H1 (cell line): ENCODE measurements at regions not wholly inside any gene's neighbourhood (a gene's known extent, or its start where the extent isn't known, plus 50 kb on each side); places are given as distances from the start of the nearest gene placed in this dataset.

Source experiments
- CTCF ChIA-PET: fragments of 300-600 bp; sonication (Branson Sonifier 250); formaldehyde crosslinking; loops from one replicate; lab custom pipeline; 2021; ENCODE audit not compliant: partially characterized antibody; lab: Charles Lee
- POLR2A ChIA-PET: fragments of 300-600 bp; sonication (Branson Sonifier 250); formaldehyde crosslinking; loops from one replicate; lab custom pipeline; 2021; ENCODE audit warnings: inconsistent platforms; ENCODE audit not compliant: partially characterized antibody; lab: Charles Lee
- DNase-seq, 2 experiments: peaks; one replicate each; pipeline versions ENCODE4 v3.0.0 to v3.0.0-alpha.2; 2010 to 2022; ENCODE audit warnings: low spot score in 2 of 2, low read depth in 1 of 2, mixed read lengths in 1 of 2
- FAIRE-seq: peaks from 2 replicates; lab custom pipeline; 2011; peaks lifted over from hg19 to GRCh38; lab: Jason Lieb, UNC
- H2AFZ ChIP-seq: 2 replicates; pipeline ENCODE4 v1.8.1; 2012; ENCODE audit warnings: low read length, inconsistent platforms
- H2AK5ac ChIP-seq: 2 replicates; pipeline ENCODE4 v1.6.1; 2013; ENCODE audit warnings: low read depth, low read length
- H2BK120ac ChIP-seq: replicated peaks from 2 replicates; pipeline ENCODE3; 2013; ENCODE audit warnings: low read depth, low read length, inconsistent platforms
- H2BK12ac ChIP-seq: 2 replicates; pipeline ENCODE4 v1.6.1; 2013; ENCODE audit warnings: low read depth, low read length
- H2BK15ac ChIP-seq: 2 replicates; pipeline ENCODE4 v1.6.1; 2013; ENCODE audit warnings: low read length
- H2BK20ac ChIP-seq: 2 replicates; pipeline ENCODE4 v1.6.1; 2013; ENCODE audit warnings: low read length
- H2BK5ac ChIP-seq: 2 replicates; pipeline ENCODE4 v1.6.1; 2013; ENCODE audit warnings: low read depth, low read length
- H3K14ac ChIP-seq: 2 replicates; pipeline ENCODE4 v1.6.1; 2013; ENCODE audit warnings: inconsistent platforms; ENCODE audit not compliant: insufficient read length
- H3K18ac ChIP-seq: 2 replicates; pipeline ENCODE4 v1.6.1; 2013; ENCODE audit warnings: low read length; ENCODE audit errors: extremely low read depth
- H3K23ac ChIP-seq: 2 replicates; pipeline ENCODE4 v1.6.1; 2013; ENCODE audit warnings: inconsistent platforms; ENCODE audit not compliant: insufficient read length
- H3K23me2 ChIP-seq: 2 replicates; pipeline ENCODE4 v1.6.1; 2013; ENCODE audit warnings: low read depth, low read length
- H3K27ac ChIP-seq: 2 replicates; pipeline ENCODE4 v1.6.1; 2011; ENCODE audit warnings: low read depth, low read length, inconsistent platforms
- H3K27me3 ChIP-seq, 4 experiments: replicated peaks in 1 of 4; 1 replicate in 1 of 4; 2 replicates in 3 of 4; pipeline versions ENCODE4 v1.6.1 to v1.8.1; 2011 to 2013; ENCODE audit warnings: low read length in 3 of 4, mild to moderate bottlenecking in 3 of 4, inconsistent platforms in 2 of 4, mixed read lengths in 2 of 4, moderate library complexity in 1 of 4; ENCODE audit not compliant: control insufficient read depth in 3 of 4, insufficient read depth in 3 of 4; ENCODE audit errors: extremely low read depth in 1 of 4
- H3K36me3 ChIP-seq, 4 experiments: 2 replicates each; pipeline versions ENCODE4 v1.6.1 to v1.8.1; 2011 to 2013; ENCODE audit warnings: mild to moderate bottlenecking in 4 of 4, low read length in 3 of 4, moderate library complexity in 2 of 4, control low read depth in 1 of 4, inconsistent platforms in 1 of 4; ENCODE audit not compliant: insufficient read depth in 4 of 4, control insufficient read depth in 2 of 4
- H3K4ac ChIP-seq: replicated peaks from 2 replicates; pipeline ENCODE3; 2013; ENCODE audit warnings: low read length, low read depth, mixed read lengths, inconsistent platforms; ENCODE audit not compliant: insufficient read length
- H3K4me1 ChIP-seq, 4 experiments: replicated peaks in 1 of 4; 1 replicate in 1 of 4; 2 replicates in 3 of 4; pipeline versions ENCODE4 v1.6.1 to v1.8.1; 2011 to 2013; ENCODE audit warnings: low read length in 3 of 4, inconsistent platforms in 2 of 4, mixed read lengths in 1 of 4; ENCODE audit not compliant: insufficient read depth in 4 of 4, control insufficient read depth in 3 of 4
- H3K4me2 ChIP-seq, 2 experiments: 2 replicates each; pipeline versions ENCODE4 v1.6.1 to v1.8.1; 2011 to 2013; ENCODE audit warnings: low read depth in 2 of 2, low read length in 2 of 2, control low read depth in 1 of 2, inconsistent platforms in 1 of 2, mild to moderate bottlenecking in 1 of 2; ENCODE audit not compliant: insufficient read depth in 1 of 2
- H3K4me3 ChIP-seq, 4 experiments: fragments of 200-600, 300-600 bp in 1 of 4; sonication (generic), shearing (Covaris generic), sonication (Bioruptor Twin) in 1 of 4; 2 replicates each; pipeline versions ENCODE4 v1.5.1 to v1.8.1; 2011 to 2016; ENCODE audit warnings: low read length in 4 of 4, low read depth in 3 of 4, control low read depth in 2 of 4, inconsistent platforms in 2 of 4, mild to moderate bottlenecking in 2 of 4, mixed read lengths in 1 of 4, moderate library complexity in 1 of 4; ENCODE audit not compliant: insufficient read depth in 2 of 4; ENCODE audit errors: extremely low read depth in 1 of 4
- H3K56ac ChIP-seq: replicated peaks from 2 replicates; pipeline ENCODE3; 2013; ENCODE audit warnings: low read depth, mild to moderate bottlenecking, mixed read lengths, low read length, inconsistent platforms; ENCODE audit not compliant: insufficient read length
- H3K79me1 ChIP-seq: 2 replicates; pipeline ENCODE4 v1.6.1; 2013; ENCODE audit warnings: low read depth, low read length, control low read depth
- H3K79me2 ChIP-seq, 2 experiments: 2 replicates each; pipeline versions ENCODE4 v1.6.1 to v1.8.1; 2012 to 2013; ENCODE audit warnings: low read length in 2 of 2, mild to moderate bottlenecking in 2 of 2, inconsistent platforms in 1 of 2; ENCODE audit not compliant: insufficient read depth in 2 of 2, control insufficient read depth in 1 of 2
- H3K9ac ChIP-seq, 4 experiments: replicated peaks in 1 of 4; 1 replicate in 1 of 4; 2 replicates in 3 of 4; pipeline versions ENCODE4 v1.6.1 to v1.8.1; 2011 to 2013; ENCODE audit warnings: low read depth in 3 of 4, low read length in 3 of 4, control low read depth in 2 of 4, mild to moderate bottlenecking in 2 of 4, moderate library complexity in 2 of 4, inconsistent platforms in 1 of 4; ENCODE audit errors: extremely low read depth in 1 of 4
- H3K9me3 ChIP-seq, 2 experiments: 2 replicates each; pipeline versions ENCODE4 v1.6.1 to v1.8.1; 2012 to 2013; ENCODE audit warnings: mild to moderate bottlenecking in 2 of 2, moderate library complexity in 2 of 2, control low read depth in 1 of 2, inconsistent platforms in 1 of 2, low read depth in 1 of 2, low read length in 1 of 2, mixed read lengths in 1 of 2; ENCODE audit not compliant: insufficient read depth in 2 of 2
- H4K20me1 ChIP-seq, 2 experiments: replicated peaks in 1 of 2; 2 replicates each; pipeline versions ENCODE3 to v1.8.1; 2011 to 2013; ENCODE audit warnings: inconsistent platforms in 2 of 2, low read length in 2 of 2, mild to moderate bottlenecking in 1 of 2; ENCODE audit not compliant: insufficient read depth in 2 of 2, control insufficient read depth in 1 of 2
- H4K5ac ChIP-seq: 2 replicates; pipeline ENCODE4 v1.6.1; 2013; ENCODE audit warnings: low read length, low read depth, mixed read lengths, inconsistent platforms; ENCODE audit not compliant: insufficient read length
- H4K8ac ChIP-seq: 2 replicates; pipeline ENCODE4 v1.8.0; 2013; ENCODE audit warnings: mild to moderate bottlenecking, moderate library complexity, low read length, inconsistent platforms; ENCODE audit not compliant: insufficient read depth; ENCODE audit errors: extremely low read depth
- H4K91ac ChIP-seq: replicated peaks from 2 replicates; pipeline ENCODE3; 2013; ENCODE audit warnings: low read length, mixed read lengths, inconsistent platforms; ENCODE audit not compliant: insufficient read length
- BACH1 ChIP-seq: IDR thresholded peaks from 2 replicates; pipeline ENCODE4 v1.6.1; 2012; ENCODE audit warnings: low read length, improper control_type of control experiment
- CTCF ChIP-seq, 3 experiments: IDR thresholded peaks; 1 replicate in 2 of 3; 2 replicates in 1 of 3; pipeline versions ENCODE4 v1.5.1 to v1.6.1; 2011; ENCODE audit warnings: low read length in 3 of 3, mild to moderate bottlenecking in 3 of 3, inconsistent platforms in 2 of 3, low read depth in 1 of 3, moderate library complexity in 1 of 3; ENCODE audit not compliant: insufficient read depth in 1 of 3; ENCODE audit errors: control extremely low read depth in 1 of 3
- HDAC2 ChIP-seq, 2 experiments: fragments of 300-600 bp in 1 of 2; sonication (generic) in 1 of 2; IDR thresholded peaks; 2 replicates each; pipeline ENCODE4 v1.6.1; 2011 to 2012; ENCODE audit warnings: low read depth in 2 of 2, low read length in 2 of 2, mild to moderate bottlenecking in 2 of 2, moderate library complexity in 2 of 2, borderline replicate concordance in 1 of 2, inconsistent platforms in 1 of 2
- KDM4A ChIP-seq: IDR thresholded peaks from one replicate; pipeline ENCODE4 v1.7.1; 2012; ENCODE audit warnings: low read depth, mild to moderate bottlenecking, moderate library complexity, low read length, inconsistent platforms; ENCODE audit not compliant: severe bottlenecking
- RAD21 ChIP-seq, 2 experiments: IDR thresholded peaks in 1 of 2; conservative IDR thresholded peaks in 1 of 2; 2 replicates each; pipeline ENCODE4 v1.6.1; 2011; ENCODE audit warnings: low read depth in 2 of 2, low read length in 2 of 2, improper control_type of control experiment in 1 of 2, inconsistent platforms in 1 of 2, mild to moderate bottlenecking in 1 of 2, moderate library complexity in 1 of 2
- SP1 ChIP-seq: IDR thresholded peaks from 2 replicates; pipeline ENCODE4 v1.6.1; 2011; ENCODE audit warnings: low read depth, low read length
- TCF12 ChIP-seq: IDR thresholded peaks from 2 replicates; pipeline ENCODE4 v1.6.1; 2011; ENCODE audit warnings: low read depth, mild to moderate bottlenecking, low read length
- YY1 ChIP-seq: IDR thresholded peaks from 2 replicates; pipeline ENCODE4 v1.6.1; 2011; ENCODE audit warnings: low read depth, mild to moderate bottlenecking, low read length

- Histone ChIP-seq H2BK20ac (no peak overlapping the region), H3K4me3 (no peak overlapping the region), H2BK5ac (no peak overlapping the region), H2BK12ac (no peak overlapping the region), H3K79me2 (no peaks in the 10 kb centered on the region), H4K91ac (no peak overlapping the region), H2AK5ac (no peak overlapping the region), H4K5ac (no peak overlapping the region), H2AFZ (0 out of 2 replicates have a peak overlapping the region, but pooled peaks have one; percentile 33), H3K27ac (no peak overlapping the region), H2BK15ac (no peak overlapping the region), H4K20me1 (no peaks in the 10 kb centered on the region), H3K56ac (no peak overlapping the region), H3K18ac (no peak overlapping the region), H3K23me2 (no peaks in the 10 kb centered on the region), H3K23ac (no peak overlapping the region), H3K79me1 (no peaks in the 10 kb centered on the region), H3K4me2 (no peak overlapping the region), H2BK120ac (no peak overlapping the region), H3K14ac (no peak overlapping the region), H3K9me3 (no peaks in the 10 kb centered on the region), H4K8ac (no peak overlapping the region), H3K9ac (no peak overlapping the region), H3K4ac (no peak overlapping the region), H3K36me3 (no peaks in the 10 kb centered on the region), H3K4me1 (no peaks in the 10 kb centered on the region), H3K27me3 (no peaks in the 10 kb centered on the region)
- TF ChIP-seq CTCF (IDR thresholded peaks at IDR 0.05; ENCODE audit: control extremely low read depth in 1 of 3, insufficient read depth in 1 of 3, low read depth in 1 of 3, low read length in 3 of 3) = peak; percentile 10 to 35 (median 35)
- TF ChIP-seq HDAC2 (IDR thresholded peaks at IDR 0.05; ENCODE audit: borderline replicate concordance in 1 of 2, low read depth in 2 of 2, low read length in 2 of 2) = no peak
- no peak for TF ChIP-seq BACH1
- TF ChIP-seq SP1 = no peak
- TF ChIP-seq TCF12 = no peak
- TF ChIP-seq RAD21 (IDR thresholded peaks at IDR 0.05 in 1 of 2, conservative IDR thresholded peaks at IDR 0.05 in 1 of 2; ENCODE audit: low read depth in 2 of 2, low read length in 2 of 2) = peak; percentile 53 to 58
- peak; percentile 57; the same call in 1 of the 2 replicates for TF ChIP-seq YY1
- no peak for TF ChIP-seq KDM4A
- FAIRE-seq = no peak
- ChIA-PET POLR2A (no interaction called here), CTCF (interaction anchor here (1.0 to 1.1 kb wide), 2 partner anchors 10 to 144 kb away, joined by 3 to 4 read pairs; no protein-coding TSS in a partner anchor)
- no peak for DNase-seq
Measured at GRCh38 chr1:216793303-216793702, 70.1 kb upstream of the ESRRG start.
